22Rv1 (cell line): ENCODE measurements at regions not wholly inside any gene's neighbourhood (a gene's known extent, or its start where the extent isn't known, plus 50 kb on each side); places are given as distances from the start of the nearest gene placed in this dataset.
A peak's percentile ranks its signal among the peaks of the same experiment; 100 is the strongest.
"Not testable (repeated sequence)": the region's sequence is repeated elsewhere in the genome, so short reads cannot be mapped to it uniquely, and the experiment has no call there.

Experiments used
- H3K27ac ChIP-seq: fragments of 450-650 bp; 2 replicates; pipeline ENCODE4 v1.5.1; 2017
- CTCF ChIP-seq: fragments of 450-650 bp; IDR thresholded peaks from 2 replicates; pipeline ENCODE4 v1.5.1; 2017; ENCODE audit warnings: mild to moderate bottlenecking
- ZFX ChIP-seq: fragments of 450-650 bp; IDR thresholded peaks from 2 replicates; pipeline ENCODE4 v1.6.1; 2017; ENCODE audit warnings: antibody characterized with exemption, borderline replicate concordance

GRCh38 chrX:128818690-128819089 is 704.6 kb downstream of the SMARCA1 start:
- TF ChIP-seq ZFX = no peak
- TF ChIP-seq CTCF = no peak
- no peak overlapping the region for H3K27ac ChIP-seq

GRCh38 chrX:128816919-128817318 is 706.4 kb downstream of the SMARCA1 start:
- no peak overlapping the region for H3K27ac ChIP-seq
- peak; percentile 66 for TF ChIP-seq CTCF
- TF ChIP-seq ZFX = no peak

GRCh38 chrX:128807367-128807766 is 715.9 kb downstream of the SMARCA1 start:
- H3K27ac ChIP-seq = no peak overlapping the region
- TF ChIP-seq ZFX (no peak), CTCF (no peak)

- TF ChIP-seq ZFX (no peak), CTCF (no peak)
- H3K27ac ChIP-seq = no peak overlapping the region
Observed at GRCh38 chrX:128805236-128805635, 718.1 kb downstream of the SMARCA1 start.

- no peak overlapping the region for H3K27ac ChIP-seq
- TF ChIP-seq CTCF (no peak), ZFX (no peak)
Observed at GRCh38 chrX:128804828-128805227, 718.5 kb downstream of the SMARCA1 start.

- no peak overlapping the region for H3K27ac ChIP-seq
- TF ChIP-seq CTCF (peak; percentile 29), ZFX (no peak)
Observed at GRCh38 chrX:128800138-128800537, 723.2 kb downstream of the SMARCA1 start.

GRCh38 chrX:128783139-128783538 is 730.9 kb upstream of the ACTRT1 start:
- not testable (repeated sequence) for H3K27ac ChIP-seq

- no peak overlapping the region for H3K27ac ChIP-seq
- TF ChIP-seq CTCF = peak; percentile 48
- no peak for TF ChIP-seq ZFX
Observed at GRCh38 chrX:128781506-128781905, 729.3 kb upstream of the ACTRT1 start.
